GM12878 (cell line): ENCODE measurements at regions not wholly inside any gene's neighbourhood (a gene's known extent, or its start where the extent isn't known, plus 50 kb on each side); places are given as distances from the start of the nearest gene placed in this dataset.

ENCODE experiments used
- ATAC-seq: fragments of 200-7000 bp; cut with Tn5 transposase; 3 replicates; pipeline ENCODE4 v1.9.1; 2020; ENCODE audit warnings: mild to moderate bottlenecking, moderate library complexity
- BruUV-seq: library from RNA; stranded (reverse); fragments of 400-500 nt; replicated peaks from 2 replicates; lab custom pipeline; 2021; lab: Mats Ljungman, UMichigan
- CTCF ChIA-PET: fragments of 300-600 bp; sonication (Branson Sonifier 250); formaldehyde crosslinking; extraction: SDS; loops from one replicate; lab custom pipeline; 2021; ENCODE audit warnings: inconsistent platforms; lab: Yijun Ruan, JAX
- POLR2A ChIA-PET: fragments of 350-600 bp; formaldehyde crosslinking; extraction: SDS; loops from one replicate; lab custom pipeline; 2021; ENCODE audit warnings: inconsistent platforms; lab: Charles Lee
- RAD21 ChIA-PET: fragments of 300-600 bp; sonication (Branson Sonifier 250); formaldehyde crosslinking; loops from one replicate; lab custom pipeline; 2023; ENCODE audit warnings: antibody characterized with exemption; ENCODE audit not compliant: unreplicated experiment; lab: Charles Lee
- SMC1A ChIA-PET: fragments of 300-600 bp; sonication (Branson Sonifier 250); formaldehyde crosslinking; loops from one replicate; lab custom pipeline; 2023; ENCODE audit not compliant: unreplicated experiment, uncharacterized antibody; lab: Charles Lee
- DNase-seq: peaks from one replicate; pipeline ENCODE4 v3.0.0-alpha.2; 2011; ENCODE audit warnings: low read depth, low spot score
- FAIRE-seq: peaks from 3 replicates; lab custom pipeline; 2011; peaks lifted over from hg19 to GRCh38; lab: Jason Lieb, UNC
- H2AFZ ChIP-seq: 2 replicates; pipeline ENCODE4 v1.6.0; 2011; ENCODE audit warnings: low read depth, low read length, control low read depth; ENCODE audit not compliant: control insufficient read depth
- H3K27ac ChIP-seq: 2 replicates; pipeline ENCODE4 v1.5.1; 2011; ENCODE audit warnings: control low read depth; ENCODE audit not compliant: control insufficient read depth, insufficient read depth
- H3K27me3 ChIP-seq, 2 experiments: replicated peaks in 1 of 2; 2 replicates each; pipeline versions ENCODE4 v1.6.0 to v1.6.1; 2011; ENCODE audit warnings: low read length in 1 of 2; ENCODE audit not compliant: control insufficient read depth in 2 of 2, insufficient read depth in 2 of 2
- H3K36me3 ChIP-seq, 2 experiments: 2 replicates each; pipeline ENCODE4 v1.5.1; 2011; ENCODE audit warnings: low read length in 1 of 2; ENCODE audit not compliant: control insufficient read depth in 2 of 2, insufficient read depth in 2 of 2
- H3K4me1 ChIP-seq: 2 replicates; pipeline ENCODE4 v1.6.1; 2011; ENCODE audit warnings: mild to moderate bottlenecking, low read length, moderate library complexity, mixed read lengths; ENCODE audit not compliant: control insufficient read depth, insufficient read depth
- H3K4me2 ChIP-seq: 2 replicates; pipeline ENCODE4 v1.6.0; 2011; ENCODE audit warnings: control low read depth; ENCODE audit not compliant: control insufficient read depth, insufficient read depth
- H3K4me3 ChIP-seq: fragments of 200-600 bp; sonication (generic); 2 replicates; pipeline ENCODE4 v1.5.1; 2016
- H3K79me2 ChIP-seq: 2 replicates; pipeline ENCODE4 v1.6.0; 2011; ENCODE audit warnings: low read length; ENCODE audit not compliant: control insufficient read depth, insufficient read depth
- H3K9ac ChIP-seq: 2 replicates; pipeline ENCODE4 v1.8.0; 2011; ENCODE audit warnings: low read length, control low read depth, mixed read lengths; ENCODE audit not compliant: control insufficient read depth, insufficient read depth
- H3K9me3 ChIP-seq: replicated peaks from 3 replicates; pipeline ENCODE4 v1.5.1; 2011; ENCODE audit warnings: mild to moderate bottlenecking, low read length; ENCODE audit not compliant: control insufficient read depth, insufficient read depth
- H4K20me1 ChIP-seq: 2 replicates; pipeline ENCODE4 v1.6.0; 2011; ENCODE audit not compliant: control insufficient read depth, insufficient read depth
- BACH1 ChIP-seq: fragments of 450-650 bp; IDR thresholded peaks from 2 replicates; pipeline ENCODE4 v1.6.1; 2017; ENCODE audit warnings: mild to moderate bottlenecking, borderline replicate concordance
- CEBPB ChIP-seq, 2 experiments: fragments of 150-350 bp in 1 of 2; IDR thresholded peaks; 2 replicates each; pipeline ENCODE4 v1.6.1; 2012 to 2014; ENCODE audit warnings: low read depth in 2 of 2, low read length in 2 of 2, borderline replicate concordance in 1 of 2, inconsistent platforms in 1 of 2
- EP300 ChIP-seq, 2 experiments: fragments of 150-350 bp in 1 of 2; IDR thresholded peaks; 2 replicates each; pipeline ENCODE4 v1.6.1; 2011 to 2012; ENCODE audit warnings: low read depth in 2 of 2, low read length in 2 of 2, borderline replicate concordance in 1 of 2, improper control_type of control experiment in 1 of 2, inconsistent platforms in 1 of 2; ENCODE audit not compliant: control insufficient read depth in 1 of 2
- IKZF2 ChIP-seq, 2 experiments: fragments of 450-650 bp; IDR thresholded peaks; 2 replicates each; pipeline ENCODE4 v1.6.1; 2017; ENCODE audit warnings: mild to moderate bottlenecking in 2 of 2, moderate library complexity in 2 of 2
- MYB ChIP-seq: fragments of 150-350 bp; IDR thresholded peaks from 2 replicates; pipeline ENCODE4 v1.6.1; 2014; ENCODE audit warnings: mild to moderate bottlenecking, low read depth, low read length, borderline replicate concordance
- NBN ChIP-seq: fragments of 450-650 bp; IDR thresholded peaks from 2 replicates; pipeline ENCODE4 v1.6.1; 2016
- RCOR1 ChIP-seq: conservative IDR thresholded peaks from 2 replicates; pipeline ENCODE4 v1.6.1; 2012; ENCODE audit warnings: low read depth, low read length, improper control_type of control experiment
- SPI1 ChIP-seq: IDR thresholded peaks from 2 replicates; pipeline ENCODE4 v1.6.1; 2011; ENCODE audit warnings: low read depth, mild to moderate bottlenecking, low read length, moderate library complexity, borderline replicate concordance; ENCODE audit not compliant: insufficient read depth
- WGBS: methylation state at CpG from one replicate; pipeline ENCODE4 v1.1.6; 2016; ENCODE audit warnings: low lambda C conversion rate; ENCODE audit not compliant: insufficient replicate concordance, insufficient coverage; ENCODE audit errors: missing lambda C conversion rate; 5-methylcytosine and 5-hydroxymethylcytosine counted together
- in situ Hi-C: fragments of 300-500 bp; cut with MboI; formaldehyde crosslinking; loops from 9 replicates; pipeline ENCODE4 v1.14.3; 2018; ENCODE audit warnings: mixed read lengths
- intact Hi-C: fragments of 100-400 bp; cut with micrococcal nuclease; formaldehyde crosslinking; loops from one replicate; pipeline ENCODE4 v1.14.2; 2022; ENCODE audit not compliant: unreplicated experiment
- TF ChIP-seq, protein P1 (sequence below): IDR thresholded peaks from 2 replicates; pipeline ENCODE4 v1.6.1; 2012; ENCODE audit warnings: low read depth, low read length, improper control_type of control experiment
- TF ChIP-seq, protein P2 (sequence below): fragments of 450-650 bp; IDR thresholded peaks from 2 replicates; pipeline ENCODE4 v1.6.1; 2017; ENCODE audit warnings: mild to moderate bottlenecking, moderate library complexity
- TF ChIP-seq, protein P3 (sequence below): fragments of 450-650 bp; IDR thresholded peaks from 2 replicates; pipeline ENCODE4 v1.6.1; 2017; ENCODE audit warnings: low read depth, mild to moderate bottlenecking, moderate library complexity
- TF ChIP-seq, protein P4 (sequence below): fragments of 450-650 bp; IDR thresholded peaks from 2 replicates; pipeline ENCODE4 v1.6.1; 2016; ENCODE audit warnings: mild to moderate bottlenecking, moderate library complexity, borderline replicate concordance

DNA sequence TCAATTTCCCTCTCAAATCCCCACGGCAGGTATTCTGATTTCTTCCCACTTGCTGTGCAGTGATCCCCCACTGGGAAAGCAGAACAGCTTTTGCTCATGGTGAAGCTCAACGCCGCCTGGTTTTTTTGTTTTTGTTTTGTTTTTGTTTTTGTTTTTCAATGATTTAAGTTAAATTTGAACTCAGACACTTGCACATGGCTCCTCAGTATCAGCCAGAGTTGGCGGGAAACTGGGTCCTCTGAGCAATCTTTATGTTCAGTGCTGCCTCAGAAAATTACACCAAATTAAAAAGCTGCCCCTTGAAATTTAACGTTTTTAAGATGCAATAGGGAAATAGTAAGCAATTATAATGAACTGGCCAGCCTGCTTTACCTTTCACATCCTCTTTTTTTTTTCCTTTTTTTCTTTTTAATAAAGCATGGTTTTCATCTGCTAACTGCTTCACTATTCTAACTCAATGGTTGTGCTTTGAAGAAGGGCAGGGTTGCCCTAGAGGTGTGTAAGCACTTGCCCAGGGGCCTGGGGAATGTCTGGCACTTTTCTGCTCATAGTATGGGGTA lies 277.0 kb upstream of the HNRNPA3 start:
- Histone ChIP-seq H3K9me3 (no peaks in the 10 kb centered on the region), H3K36me3 (no peaks in the 10 kb centered on the region), H2AFZ (peak overlapping the region; percentile 40), H3K27ac (peak overlapping the region; percentile 54; the same call in 1 of the 2 replicates), H3K9ac (peak overlapping the region; percentile 10; the same call in 1 of the 2 replicates), H3K79me2 (no peaks in the 10 kb centered on the region), H3K27me3 (no peaks in the 10 kb centered on the region), H4K20me1 (no peaks in the 10 kb centered on the region), H3K4me2 (peak overlapping the region; percentile 12; the same call in 1 of the 2 replicates), H3K4me3 (peak overlapping the region; percentile 24; the same call in 1 of the 2 replicates), H3K4me1 (peaks cover 38% of the 10 kb centered on the region)
- intact Hi-C loops: no loop called here
- ChIA-PET SMC1A (interaction anchor here (0.5 to 1.4 kb wide), 10 partner anchors 13 to 394 kb away, joined by 3 to 5 read pairs (median 4); no protein-coding TSS in a partner anchor), CTCF (interaction anchor here (0.7 to 1.6 kb wide), 3 partner anchors 11 to 207 kb away, joined by 3 read pairs; no protein-coding TSS in a partner anchor), POLR2A (no interaction called here), RAD21 (interaction anchor here (0.6 to 1.6 kb wide), 3 partner anchors 33 to 92 kb away, joined by 3 to 7 read pairs (median 3); no protein-coding TSS in a partner anchor)
- 52% methylated on average over 5 of the region's 5 CpGs for WGBS
- no TSS peak for BruUV-seq
- in situ Hi-C loops: no loop called here
- ATAC-seq: peak; percentile 31
- no peak for FAIRE-seq
- DNase-seq: peak; percentile 26
- TF ChIP-seq RCOR1 (no peak), IKZF2 (IDR thresholded peaks at IDR 0.05) (peak; percentile 29 to 59; a peak in 2 of 4 replicates), CEBPB (IDR thresholded peaks at IDR 0.05; ENCODE audit: borderline replicate concordance in 1 of 2, low read depth in 2 of 2, low read length in 2 of 2) (no peak), EP300 (IDR thresholded peaks at IDR 0.05; ENCODE audit: borderline replicate concordance in 1 of 2, control insufficient read depth in 1 of 2, low read depth in 2 of 2, low read length in 2 of 2) (peak in 1 of 2 experiments; percentile 51; a peak in 2 of 4 replicates), MYB (no peak), BACH1 (no peak), NBN (peak; percentile 74; the same call in 1 of the 2 replicates), SPI1 (peak; percentile 89)
- TF ChIP-seq, protein P1, sequence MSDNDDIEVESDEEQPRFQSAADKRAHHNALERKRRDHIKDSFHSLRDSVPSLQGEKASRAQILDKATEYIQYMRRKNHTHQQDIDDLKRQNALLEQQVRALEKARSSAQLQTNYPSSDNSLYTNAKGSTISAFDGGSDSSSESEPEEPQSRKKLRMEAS: 0 out of 2 replicates have a peak, but pooled peaks have one; percentile 36
- TF ChIP-seq, protein P2, sequence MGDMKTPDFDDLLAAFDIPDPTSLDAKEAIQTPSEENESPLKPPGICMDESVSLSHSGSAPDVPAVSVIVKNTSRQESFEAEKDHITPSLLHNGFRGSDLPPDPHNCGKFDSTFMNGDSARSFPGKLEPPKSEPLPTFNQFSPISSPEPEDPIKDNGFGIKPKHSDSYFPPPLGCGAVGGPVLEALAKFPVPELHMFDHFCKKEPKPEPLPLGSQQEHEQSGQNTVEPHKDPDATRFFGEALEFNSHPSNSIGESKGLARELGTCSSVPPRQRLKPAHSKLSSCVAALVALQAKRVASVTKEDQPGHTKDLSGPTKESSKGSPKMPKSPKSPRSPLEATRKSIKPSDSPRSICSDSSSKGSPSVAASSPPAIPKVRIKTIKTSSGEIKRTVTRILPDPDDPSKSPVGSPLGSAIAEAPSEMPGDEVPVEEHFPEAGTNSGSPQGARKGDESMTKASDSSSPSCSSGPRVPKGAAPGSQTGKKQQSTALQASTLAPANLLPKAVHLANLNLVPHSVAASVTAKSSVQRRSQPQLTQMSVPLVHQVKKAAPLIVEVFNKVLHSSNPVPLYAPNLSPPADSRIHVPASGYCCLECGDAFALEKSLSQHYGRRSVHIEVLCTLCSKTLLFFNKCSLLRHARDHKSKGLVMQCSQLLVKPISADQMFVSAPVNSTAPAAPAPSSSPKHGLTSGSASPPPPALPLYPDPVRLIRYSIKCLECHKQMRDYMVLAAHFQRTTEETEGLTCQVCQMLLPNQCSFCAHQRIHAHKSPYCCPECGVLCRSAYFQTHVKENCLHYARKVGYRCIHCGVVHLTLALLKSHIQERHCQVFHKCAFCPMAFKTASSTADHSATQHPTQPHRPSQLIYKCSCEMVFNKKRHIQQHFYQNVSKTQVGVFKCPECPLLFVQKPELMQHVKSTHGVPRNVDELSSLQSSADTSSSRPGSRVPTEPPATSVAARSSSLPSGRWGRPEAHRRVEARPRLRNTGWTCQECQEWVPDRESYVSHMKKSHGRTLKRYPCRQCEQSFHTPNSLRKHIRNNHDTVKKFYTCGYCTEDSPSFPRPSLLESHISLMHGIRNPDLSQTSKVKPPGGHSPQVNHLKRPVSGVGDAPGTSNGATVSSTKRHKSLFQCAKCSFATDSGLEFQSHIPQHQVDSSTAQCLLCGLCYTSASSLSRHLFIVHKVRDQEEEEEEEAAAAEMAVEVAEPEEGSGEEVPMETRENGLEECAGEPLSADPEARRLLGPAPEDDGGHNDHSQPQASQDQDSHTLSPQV: no peak
- TF ChIP-seq, protein P3, sequence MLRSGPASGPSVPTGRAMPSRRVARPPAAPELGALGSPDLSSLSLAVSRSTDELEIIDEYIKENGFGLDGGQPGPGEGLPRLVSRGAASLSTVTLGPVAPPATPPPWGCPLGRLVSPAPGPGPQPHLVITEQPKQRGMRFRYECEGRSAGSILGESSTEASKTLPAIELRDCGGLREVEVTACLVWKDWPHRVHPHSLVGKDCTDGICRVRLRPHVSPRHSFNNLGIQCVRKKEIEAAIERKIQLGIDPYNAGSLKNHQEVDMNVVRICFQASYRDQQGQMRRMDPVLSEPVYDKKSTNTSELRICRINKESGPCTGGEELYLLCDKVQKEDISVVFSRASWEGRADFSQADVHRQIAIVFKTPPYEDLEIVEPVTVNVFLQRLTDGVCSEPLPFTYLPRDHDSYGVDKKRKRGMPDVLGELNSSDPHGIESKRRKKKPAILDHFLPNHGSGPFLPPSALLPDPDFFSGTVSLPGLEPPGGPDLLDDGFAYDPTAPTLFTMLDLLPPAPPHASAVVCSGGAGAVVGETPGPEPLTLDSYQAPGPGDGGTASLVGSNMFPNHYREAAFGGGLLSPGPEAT: peak; percentile 61
- TF ChIP-seq, protein P4, sequence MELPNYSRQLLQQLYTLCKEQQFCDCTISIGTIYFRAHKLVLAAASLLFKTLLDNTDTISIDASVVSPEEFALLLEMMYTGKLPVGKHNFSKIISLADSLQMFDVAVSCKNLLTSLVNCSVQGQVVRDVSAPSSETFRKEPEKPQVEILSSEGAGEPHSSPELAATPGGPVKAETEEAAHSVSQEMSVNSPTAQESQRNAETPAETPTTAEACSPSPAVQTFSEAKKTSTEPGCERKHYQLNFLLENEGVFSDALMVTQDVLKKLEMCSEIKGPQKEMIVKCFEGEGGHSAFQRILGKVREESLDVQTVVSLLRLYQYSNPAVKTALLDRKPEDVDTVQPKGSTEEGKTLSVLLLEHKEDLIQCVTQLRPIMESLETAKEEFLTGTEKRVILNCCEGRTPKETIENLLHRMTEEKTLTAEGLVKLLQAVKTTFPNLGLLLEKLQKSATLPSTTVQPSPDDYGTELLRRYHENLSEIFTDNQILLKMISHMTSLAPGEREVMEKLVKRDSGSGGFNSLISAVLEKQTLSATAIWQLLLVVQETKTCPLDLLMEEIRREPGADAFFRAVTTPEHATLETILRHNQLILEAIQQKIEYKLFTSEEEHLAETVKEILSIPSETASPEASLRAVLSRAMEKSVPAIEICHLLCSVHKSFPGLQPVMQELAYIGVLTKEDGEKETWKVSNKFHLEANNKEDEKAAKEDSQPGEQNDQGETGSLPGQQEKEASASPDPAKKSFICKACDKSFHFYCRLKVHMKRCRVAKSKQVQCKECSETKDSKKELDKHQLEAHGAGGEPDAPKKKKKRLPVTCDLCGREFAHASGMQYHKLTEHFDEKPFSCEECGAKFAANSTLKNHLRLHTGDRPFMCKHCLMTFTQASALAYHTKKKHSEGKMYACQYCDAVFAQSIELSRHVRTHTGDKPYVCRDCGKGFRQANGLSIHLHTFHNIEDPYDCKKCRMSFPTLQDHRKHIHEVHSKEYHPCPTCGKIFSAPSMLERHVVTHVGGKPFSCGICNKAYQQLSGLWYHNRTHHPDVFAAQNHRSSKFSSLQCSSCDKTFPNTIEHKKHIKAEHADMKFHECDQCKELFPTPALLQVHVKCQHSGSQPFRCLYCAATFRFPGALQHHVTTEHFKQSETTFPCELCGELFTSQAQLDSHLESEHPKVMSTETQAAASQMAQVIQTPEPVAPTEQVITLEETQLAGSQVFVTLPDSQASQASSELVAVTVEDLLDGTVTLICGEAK: peak; percentile 34; the same call in 1 of the 2 replicates
